IPS DF 19.7 (cell line): ENCODE measurements at regions not wholly inside any gene's neighbourhood (a gene's known extent, or its start where the extent isn't known, plus 50 kb on each side); places are given as distances from the start of the nearest gene placed in this dataset.

Experiments
- DNase-seq: peaks from one replicate; pipeline ENCODE4 v3.0.0-alpha.2; 2013; ENCODE audit warnings: low read depth, low spot score

GRCh38 chr14:104436741-104437701 is 142.5 kb upstream of the C14orf180 start:
- no peak for DNase-seq

GRCh38 chr14:104437703-104438102 is 141.9 kb upstream of the C14orf180 start:
- no peak for DNase-seq

GRCh38 chr14:104438166-104438887 is 141.2 kb upstream of the C14orf180 start:
- no peak for DNase-seq

GRCh38 chr14:104439625-104440024 is 139.9 kb upstream of the C14orf180 start:
- no peak for DNase-seq

GRCh38 chr14:104440297-104440956 is 139.1 kb upstream of the C14orf180 start:
- DNase-seq: no peak

GRCh38 chr14:104441275-104442106 is 138.1 kb upstream of the C14orf180 start:
- no peak for DNase-seq

GRCh38 chr14:104442107-104442551 is 137.4 kb upstream of the C14orf180 start:
- no peak for DNase-seq

- DNase-seq: no peak
Measured at GRCh38 chr14:104442631-104443390, 136.8 kb upstream of the C14orf180 start.

GRCh38 chr14:104443391-104444158 is 136.0 kb upstream of the C14orf180 start:
- no peak for DNase-seq

GRCh38 chr14:104444159-104445030 is 135.2 kb upstream of the C14orf180 start:
- DNase-seq: no peak

- no peak for DNase-seq
Measured at GRCh38 chr14:104445086-104445485, 134.5 kb upstream of the C14orf180 start.

- DNase-seq: no peak
Measured at GRCh38 chr14:104445832-104446381, 133.7 kb upstream of the C14orf180 start.

- no peak for DNase-seq
Measured at GRCh38 chr14:104446611-104447010, 133.0 kb upstream of the C14orf180 start.

GRCh38 chr14:104447750-104448149 is 131.8 kb upstream of the C14orf180 start:
- DNase-seq: no peak

GRCh38 chr14:104448321-104448720 is 131.2 kb upstream of the C14orf180 start:
- DNase-seq: no peak

GRCh38 chr14:104448721-104449120 is 130.8 kb upstream of the C14orf180 start:
- DNase-seq: no peak

GRCh38 chr14:104450811-104451401 is 128.7 kb upstream of the C14orf180 start:
- DNase-seq: no peak

- DNase-seq: no peak
Measured at GRCh38 chr14:104451474-104451873, 128.1 kb upstream of the C14orf180 start.
